ENCODE measurements at regions not wholly inside any gene's neighbourhood (a gene's known extent, or its start where the extent isn't known, plus 50 kb on each side); places are given as distances from the start of the nearest gene placed in this dataset.

DNA sequence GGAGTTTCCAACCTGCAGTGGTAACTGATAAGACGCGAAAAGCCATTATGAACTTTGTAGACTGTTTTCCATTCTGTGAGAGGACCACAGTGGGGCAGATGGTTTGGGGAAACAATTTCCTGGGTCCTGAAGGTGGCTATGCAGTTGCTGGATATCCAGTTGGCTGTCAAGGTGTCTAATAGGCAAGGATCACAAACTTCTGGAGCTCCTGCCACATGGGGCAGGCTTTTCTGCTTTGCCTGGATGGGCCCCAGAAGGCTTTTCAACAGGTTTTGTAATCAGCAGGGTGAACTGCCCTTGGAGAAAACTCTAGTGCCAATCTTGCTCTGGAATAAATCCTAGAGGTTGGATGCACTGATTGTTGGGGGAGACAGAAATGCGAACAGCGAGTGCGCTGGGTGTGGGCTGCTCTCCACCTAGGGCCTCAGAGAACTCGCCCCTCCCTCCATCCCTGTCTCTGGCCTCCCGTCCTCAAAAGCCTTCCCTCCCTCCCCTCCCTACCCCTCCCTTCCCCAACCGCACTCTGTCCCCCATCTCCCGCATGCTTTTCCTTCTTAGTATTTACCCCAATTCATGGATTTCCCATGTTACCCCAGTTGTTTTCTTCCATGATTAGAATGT is 210.3 kb upstream of the USP24 start:
- TF ChIP-seq, protein P1, sequence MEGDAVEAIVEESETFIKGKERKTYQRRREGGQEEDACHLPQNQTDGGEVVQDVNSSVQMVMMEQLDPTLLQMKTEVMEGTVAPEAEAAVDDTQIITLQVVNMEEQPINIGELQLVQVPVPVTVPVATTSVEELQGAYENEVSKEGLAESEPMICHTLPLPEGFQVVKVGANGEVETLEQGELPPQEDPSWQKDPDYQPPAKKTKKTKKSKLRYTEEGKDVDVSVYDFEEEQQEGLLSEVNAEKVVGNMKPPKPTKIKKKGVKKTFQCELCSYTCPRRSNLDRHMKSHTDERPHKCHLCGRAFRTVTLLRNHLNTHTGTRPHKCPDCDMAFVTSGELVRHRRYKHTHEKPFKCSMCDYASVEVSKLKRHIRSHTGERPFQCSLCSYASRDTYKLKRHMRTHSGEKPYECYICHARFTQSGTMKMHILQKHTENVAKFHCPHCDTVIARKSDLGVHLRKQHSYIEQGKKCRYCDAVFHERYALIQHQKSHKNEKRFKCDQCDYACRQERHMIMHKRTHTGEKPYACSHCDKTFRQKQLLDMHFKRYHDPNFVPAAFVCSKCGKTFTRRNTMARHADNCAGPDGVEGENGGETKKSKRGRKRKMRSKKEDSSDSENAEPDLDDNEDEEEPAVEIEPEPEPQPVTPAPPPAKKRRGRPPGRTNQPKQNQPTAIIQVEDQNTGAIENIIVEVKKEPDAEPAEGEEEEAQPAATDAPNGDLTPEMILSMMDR (IDR thresholded peaks at IDR 0.05), result no peak
- TF ChIP-seq POLR2A (IDR thresholded peaks at IDR 0.05), result no peak

All from lower leg skin (tissue), 3 donors.